H1 (cell line): ENCODE measurements at regions not wholly inside any gene's neighbourhood (a gene's known extent, or its start where the extent isn't known, plus 50 kb on each side); places are given as distances from the start of the nearest gene placed in this dataset.

ENCODE experiments used
- CTCF ChIA-PET: fragments of 300-600 bp; sonication (Branson Sonifier 250); formaldehyde crosslinking; loops from one replicate; lab custom pipeline; 2021; ENCODE audit not compliant: partially characterized antibody; lab: Charles Lee
- POLR2A ChIA-PET: fragments of 300-600 bp; sonication (Branson Sonifier 250); formaldehyde crosslinking; loops from one replicate; lab custom pipeline; 2021; ENCODE audit warnings: inconsistent platforms; ENCODE audit not compliant: partially characterized antibody; lab: Charles Lee
- DNase-seq, 2 experiments: peaks; one replicate each; pipeline versions ENCODE4 v3.0.0 to v3.0.0-alpha.2; 2010 to 2022; ENCODE audit warnings: low spot score in 2 of 2, low read depth in 1 of 2, mixed read lengths in 1 of 2
- FAIRE-seq: peaks from 2 replicates; lab custom pipeline; 2011; peaks lifted over from hg19 to GRCh38; lab: Jason Lieb, UNC
- H2AFZ ChIP-seq: 2 replicates; pipeline ENCODE4 v1.8.1; 2012; ENCODE audit warnings: low read length, inconsistent platforms
- H2AK5ac ChIP-seq: 2 replicates; pipeline ENCODE4 v1.6.1; 2013; ENCODE audit warnings: low read depth, low read length
- H2BK120ac ChIP-seq: replicated peaks from 2 replicates; pipeline ENCODE3; 2013; ENCODE audit warnings: low read depth, low read length, inconsistent platforms
- H2BK12ac ChIP-seq: 2 replicates; pipeline ENCODE4 v1.6.1; 2013; ENCODE audit warnings: low read depth, low read length
- H2BK15ac ChIP-seq: 2 replicates; pipeline ENCODE4 v1.6.1; 2013; ENCODE audit warnings: low read length
- H2BK20ac ChIP-seq: 2 replicates; pipeline ENCODE4 v1.6.1; 2013; ENCODE audit warnings: low read length
- H2BK5ac ChIP-seq: 2 replicates; pipeline ENCODE4 v1.6.1; 2013; ENCODE audit warnings: low read depth, low read length
- H3K14ac ChIP-seq: 2 replicates; pipeline ENCODE4 v1.6.1; 2013; ENCODE audit warnings: inconsistent platforms; ENCODE audit not compliant: insufficient read length
- H3K18ac ChIP-seq: 2 replicates; pipeline ENCODE4 v1.6.1; 2013; ENCODE audit warnings: low read length; ENCODE audit errors: extremely low read depth
- H3K23ac ChIP-seq: 2 replicates; pipeline ENCODE4 v1.6.1; 2013; ENCODE audit warnings: inconsistent platforms; ENCODE audit not compliant: insufficient read length
- H3K23me2 ChIP-seq: 2 replicates; pipeline ENCODE4 v1.6.1; 2013; ENCODE audit warnings: low read depth, low read length
- H3K27ac ChIP-seq: 2 replicates; pipeline ENCODE4 v1.6.1; 2011; ENCODE audit warnings: low read depth, low read length, inconsistent platforms
- H3K27me3 ChIP-seq, 4 experiments: replicated peaks in 1 of 4; 1 replicate in 1 of 4; 2 replicates in 3 of 4; pipeline versions ENCODE4 v1.6.1 to v1.8.1; 2011 to 2013; ENCODE audit warnings: low read length in 3 of 4, mild to moderate bottlenecking in 3 of 4, inconsistent platforms in 2 of 4, mixed read lengths in 2 of 4, moderate library complexity in 1 of 4; ENCODE audit not compliant: control insufficient read depth in 3 of 4, insufficient read depth in 3 of 4; ENCODE audit errors: extremely low read depth in 1 of 4
- H3K36me3 ChIP-seq, 4 experiments: 2 replicates each; pipeline versions ENCODE4 v1.6.1 to v1.8.1; 2011 to 2013; ENCODE audit warnings: mild to moderate bottlenecking in 4 of 4, low read length in 3 of 4, moderate library complexity in 2 of 4, control low read depth in 1 of 4, inconsistent platforms in 1 of 4; ENCODE audit not compliant: insufficient read depth in 4 of 4, control insufficient read depth in 2 of 4
- H3K4ac ChIP-seq: replicated peaks from 2 replicates; pipeline ENCODE3; 2013; ENCODE audit warnings: low read length, low read depth, mixed read lengths, inconsistent platforms; ENCODE audit not compliant: insufficient read length
- H3K4me1 ChIP-seq, 4 experiments: replicated peaks in 1 of 4; 1 replicate in 1 of 4; 2 replicates in 3 of 4; pipeline versions ENCODE4 v1.6.1 to v1.8.1; 2011 to 2013; ENCODE audit warnings: low read length in 3 of 4, inconsistent platforms in 2 of 4, mixed read lengths in 1 of 4; ENCODE audit not compliant: insufficient read depth in 4 of 4, control insufficient read depth in 3 of 4
- H3K4me2 ChIP-seq, 2 experiments: 2 replicates each; pipeline versions ENCODE4 v1.6.1 to v1.8.1; 2011 to 2013; ENCODE audit warnings: low read depth in 2 of 2, low read length in 2 of 2, control low read depth in 1 of 2, inconsistent platforms in 1 of 2, mild to moderate bottlenecking in 1 of 2; ENCODE audit not compliant: insufficient read depth in 1 of 2
- H3K4me3 ChIP-seq, 4 experiments: fragments of 200-600, 300-600 bp in 1 of 4; sonication (generic), shearing (Covaris generic), sonication (Bioruptor Twin) in 1 of 4; 2 replicates each; pipeline versions ENCODE4 v1.5.1 to v1.8.1; 2011 to 2016; ENCODE audit warnings: low read length in 4 of 4, low read depth in 3 of 4, control low read depth in 2 of 4, inconsistent platforms in 2 of 4, mild to moderate bottlenecking in 2 of 4, mixed read lengths in 1 of 4, moderate library complexity in 1 of 4; ENCODE audit not compliant: insufficient read depth in 2 of 4; ENCODE audit errors: extremely low read depth in 1 of 4
- H3K56ac ChIP-seq: replicated peaks from 2 replicates; pipeline ENCODE3; 2013; ENCODE audit warnings: low read depth, mild to moderate bottlenecking, mixed read lengths, low read length, inconsistent platforms; ENCODE audit not compliant: insufficient read length
- H3K79me1 ChIP-seq: 2 replicates; pipeline ENCODE4 v1.6.1; 2013; ENCODE audit warnings: low read depth, low read length, control low read depth
- H3K79me2 ChIP-seq, 2 experiments: 2 replicates each; pipeline versions ENCODE4 v1.6.1 to v1.8.1; 2012 to 2013; ENCODE audit warnings: low read length in 2 of 2, mild to moderate bottlenecking in 2 of 2, inconsistent platforms in 1 of 2; ENCODE audit not compliant: insufficient read depth in 2 of 2, control insufficient read depth in 1 of 2
- H3K9ac ChIP-seq, 4 experiments: replicated peaks in 1 of 4; 1 replicate in 1 of 4; 2 replicates in 3 of 4; pipeline versions ENCODE4 v1.6.1 to v1.8.1; 2011 to 2013; ENCODE audit warnings: low read depth in 3 of 4, low read length in 3 of 4, control low read depth in 2 of 4, mild to moderate bottlenecking in 2 of 4, moderate library complexity in 2 of 4, inconsistent platforms in 1 of 4; ENCODE audit errors: extremely low read depth in 1 of 4
- H3K9me3 ChIP-seq, 2 experiments: 2 replicates each; pipeline versions ENCODE4 v1.6.1 to v1.8.1; 2012 to 2013; ENCODE audit warnings: mild to moderate bottlenecking in 2 of 2, moderate library complexity in 2 of 2, control low read depth in 1 of 2, inconsistent platforms in 1 of 2, low read depth in 1 of 2, low read length in 1 of 2, mixed read lengths in 1 of 2; ENCODE audit not compliant: insufficient read depth in 2 of 2
- H4K20me1 ChIP-seq, 2 experiments: replicated peaks in 1 of 2; 2 replicates each; pipeline versions ENCODE3 to v1.8.1; 2011 to 2013; ENCODE audit warnings: inconsistent platforms in 2 of 2, low read length in 2 of 2, mild to moderate bottlenecking in 1 of 2; ENCODE audit not compliant: insufficient read depth in 2 of 2, control insufficient read depth in 1 of 2
- H4K5ac ChIP-seq: 2 replicates; pipeline ENCODE4 v1.6.1; 2013; ENCODE audit warnings: low read length, low read depth, mixed read lengths, inconsistent platforms; ENCODE audit not compliant: insufficient read length
- H4K8ac ChIP-seq: 2 replicates; pipeline ENCODE4 v1.8.0; 2013; ENCODE audit warnings: mild to moderate bottlenecking, moderate library complexity, low read length, inconsistent platforms; ENCODE audit not compliant: insufficient read depth; ENCODE audit errors: extremely low read depth
- H4K91ac ChIP-seq: replicated peaks from 2 replicates; pipeline ENCODE3; 2013; ENCODE audit warnings: low read length, mixed read lengths, inconsistent platforms; ENCODE audit not compliant: insufficient read length
- CHD1 ChIP-seq: IDR thresholded peaks from 2 replicates; pipeline ENCODE4 v1.6.1; 2012; ENCODE audit warnings: low read depth, low read length, improper control_type of control experiment
- WGBS, 2 experiments: shearing (Covaris generic) in 1 of 2; methylation state at CpG; one replicate each; pipeline versions ENCODE4 v1.1.6 to v1.1.7; 2013 to 2015; ENCODE audit warnings: low lambda C conversion rate in 2 of 2, mixed read lengths in 2 of 2, inconsistent platforms in 1 of 2, low coverage in 1 of 2, missing lambda C conversion rate in 1 of 2; ENCODE audit not compliant: insufficient replicate concordance in 2 of 2, insufficient coverage in 1 of 2, insufficient read length in 1 of 2; ENCODE audit errors: extremely low coverage in 1 of 2, missing lambda C conversion rate in 1 of 2; 5-methylcytosine and 5-hydroxymethylcytosine counted together

DNA sequence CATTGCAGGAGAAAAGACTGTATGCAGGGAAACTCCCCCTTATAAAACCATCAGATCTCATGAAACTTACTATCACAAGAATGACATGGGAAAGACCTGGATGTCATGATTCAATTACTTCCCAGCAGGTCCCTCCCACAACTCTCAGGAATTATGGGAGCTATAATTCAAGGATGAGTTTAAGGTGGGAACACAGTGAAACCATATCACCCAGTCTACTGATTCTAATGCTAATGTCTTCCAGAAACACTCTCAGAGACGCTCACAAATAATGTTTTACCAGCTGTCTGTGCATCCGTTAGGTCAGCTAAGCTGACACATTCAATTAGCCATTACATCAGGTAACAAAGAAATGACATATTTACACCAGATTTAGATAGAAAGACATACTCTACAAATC, 637.9 kb downstream of the NLGN4Y start:
- no peak overlapping the region for H3K4me2 ChIP-seq
- H4K8ac ChIP-seq: no peak overlapping the region
- H3K9ac ChIP-seq: no peak overlapping the region
- CTCF ChIA-PET: no interaction called here
- H4K20me1 ChIP-seq: no peaks in the 10 kb centered on the region
- no peaks in the 10 kb centered on the region for H3K79me2 ChIP-seq
- H3K36me3 ChIP-seq: no peaks in the 10 kb centered on the region
- H2BK120ac ChIP-seq: no peak overlapping the region
- 94% methylated on average over 2 of the region's 2 CpGs; no CpG with 5 or more reads in 1 of the 2 experiments for WGBS, 2 experiments
- no peak overlapping the region for H3K14ac ChIP-seq
- no peaks in the 10 kb centered on the region for H3K79me1 ChIP-seq
- H2BK20ac ChIP-seq: no peak overlapping the region
- H2BK12ac ChIP-seq: no peak overlapping the region
- POLR2A ChIA-PET: no interaction called here
- DNase-seq: no peak
- no peaks in the 10 kb centered on the region; the same call in 1 of the 2 replicates for H3K23me2 ChIP-seq
- H4K91ac ChIP-seq: no peak overlapping the region
- H3K4me1 ChIP-seq: no peaks in the 10 kb centered on the region
- no peak overlapping the region for H3K27ac ChIP-seq
- H3K4ac ChIP-seq: no peak overlapping the region
- H3K27me3 ChIP-seq: no peaks in the 10 kb centered on the region
- no peak overlapping the region for H3K4me3 ChIP-seq
- TF ChIP-seq CHD1: no peak
- no peak overlapping the region for H3K23ac ChIP-seq
- H3K18ac ChIP-seq: no peak overlapping the region
- no peak overlapping the region for H4K5ac ChIP-seq
- H3K56ac ChIP-seq: no peak overlapping the region
- no peak overlapping the region for H2AFZ ChIP-seq
- no peak overlapping the region for H2BK5ac ChIP-seq
- no peaks in the 10 kb centered on the region for H3K9me3 ChIP-seq
- FAIRE-seq: no peak
- H2BK15ac ChIP-seq: no peak overlapping the region
- H2AK5ac ChIP-seq: no peak overlapping the region
